SU-DHL-6 (cell line): ENCODE measurements at regions not wholly inside any gene's neighbourhood (a gene's known extent, or its start where the extent isn't known, plus 50 kb on each side); places are given as distances from the start of the nearest gene placed in this dataset.
"Not testable (repeated sequence)": the region's sequence is repeated elsewhere in the genome, so short reads cannot be mapped to it uniquely, and the experiment has no call there.

Experiments
- H2AFZ ChIP-seq: fragments of 200-600 bp; sonication (generic); 2 replicates; pipeline ENCODE4 v1.6.1; 2014; ENCODE audit warnings: low read depth, mild to moderate bottlenecking, moderate library complexity, mixed read lengths, antibody characterized with exemption, low read length; ENCODE audit not compliant: severe bottlenecking
- H3F3A ChIP-seq: fragments of 200-600 bp; shearing (Covaris generic); 2 replicates; pipeline ENCODE4 v1.6.0; 2016; ENCODE audit warnings: antibody characterized with exemption, mild to moderate bottlenecking; ENCODE audit not compliant: insufficient read depth
- H3K27ac ChIP-seq: fragments of 200-600 bp; sonication (generic); 2 replicates; pipeline ENCODE4 v1.5.1; 2016; ENCODE audit warnings: low read depth, mild to moderate bottlenecking, low read length, moderate library complexity, mixed read lengths
- H3K27me3 ChIP-seq: fragments of 200-600 bp; sonication (generic), shearing (Covaris generic); 2 replicates; pipeline ENCODE4 v1.6.0; 2014; ENCODE audit warnings: mild to moderate bottlenecking, low read length
- H3K36me3 ChIP-seq: fragments of 200-600 bp; sonication (generic); 2 replicates; pipeline ENCODE4 v1.6.1; 2014; ENCODE audit warnings: mild to moderate bottlenecking, low read length, mixed read lengths
- H3K4me2 ChIP-seq: fragments of 300-600, 200-600 bp; shearing (Covaris generic), sonication (generic); 2 replicates; pipeline ENCODE4 v1.6.0; 2014; ENCODE audit warnings: low read length, low read depth, mild to moderate bottlenecking; ENCODE audit not compliant: poor library complexity, severe bottlenecking
- H3K4me3 ChIP-seq: fragments of 200-600 bp; sonication (generic); 2 replicates; pipeline ENCODE4 v1.5.1; 2014; ENCODE audit warnings: antibody characterized with exemption, low read length, mild to moderate bottlenecking, mixed read lengths; ENCODE audit not compliant: insufficient read depth, poor library complexity, severe bottlenecking
- H3K79me2 ChIP-seq: fragments of 200-600 bp; sonication (generic); 2 replicates; pipeline ENCODE4 v1.6.1; 2014; ENCODE audit warnings: mild to moderate bottlenecking, low read length, moderate library complexity; ENCODE audit not compliant: insufficient read depth
- H3K9ac ChIP-seq: fragments of 200-600 bp; sonication (generic); 2 replicates; pipeline ENCODE4 v1.7.0; 2014; ENCODE audit warnings: mild to moderate bottlenecking, low read length
- H3K9me2 ChIP-seq: fragments of 200-600 bp; sonication (generic); replicated peaks from 2 replicates; pipeline ENCODE4 v1.6.1; 2014; ENCODE audit warnings: low read length; ENCODE audit not compliant: insufficient read depth
- H3K9me3 ChIP-seq: fragments of 200-600 bp; sonication (generic); 2 replicates; pipeline ENCODE4 v1.6.1; 2014; ENCODE audit warnings: low read length, mixed read lengths; ENCODE audit not compliant: insufficient read depth
- H4K20me1 ChIP-seq: fragments of 200-600 bp; sonication (generic); 2 replicates; pipeline ENCODE4 v1.6.1; 2014; ENCODE audit warnings: low read depth, mild to moderate bottlenecking, antibody characterized with exemption, low read length, moderate library complexity, mixed read lengths
- CTCF ChIP-seq: fragments of 200-600 bp; sonication (generic); IDR thresholded peaks from one replicate; pipeline ENCODE4 v1.5.1; 2017; ENCODE audit warnings: antibody characterized with exemption, mild to moderate bottlenecking, low read length, moderate library complexity; ENCODE audit not compliant: insufficient read depth, poor library complexity, severe bottlenecking
- EZH2phosphoT487 ChIP-seq: fragments of 200-600 bp; sonication (generic), shearing (Covaris generic); conservative IDR thresholded peaks from 2 replicates; pipeline ENCODE4 v1.6.1; 2018; ENCODE audit warnings: mild to moderate bottlenecking, antibody characterized with exemption, low read length, moderate library complexity, mixed read lengths

GRCh38 chr6:80793411-80793810, 686.9 kb downstream of the BCKDHB start:
- Histone ChIP-seq H3K27me3 (no peaks in the 10 kb centered on the region), H3K36me3 (no peaks in the 10 kb centered on the region), H3K9ac (no peak overlapping the region), H2AFZ (no peak overlapping the region), H3F3A (no peaks in the 10 kb centered on the region), H3K79me2 (no peaks in the 10 kb centered on the region), H3K27ac (no peak overlapping the region), H3K4me3 (no peak overlapping the region), H3K9me3 (no peaks in the 10 kb centered on the region), H3K9me2 (no peaks in the 10 kb centered on the region), H4K20me1 (no peaks in the 10 kb centered on the region), H3K4me2 (no peak overlapping the region)
- no peak for TF ChIP-seq CTCF
- TF ChIP-seq EZH2phosphoT487 = no peak

- H3K79me2 ChIP-seq = no peaks in the 10 kb centered on the region
- no peak overlapping the region for H3K9ac ChIP-seq
- H2AFZ ChIP-seq = no peak overlapping the region
- H3K4me3 ChIP-seq = no peak overlapping the region
- H3K27ac ChIP-seq = no peak overlapping the region
- no peak overlapping the region for H3K4me2 ChIP-seq
- no peaks in the 10 kb centered on the region for H3K36me3 ChIP-seq
- H3K27me3 ChIP-seq = no peaks in the 10 kb centered on the region
- no peaks in the 10 kb centered on the region for H4K20me1 ChIP-seq
- TF ChIP-seq EZH2phosphoT487 (no peak), CTCF (no peak)
- no peaks in the 10 kb centered on the region for H3K9me3 ChIP-seq
- no peaks in the 10 kb centered on the region for H3K9me2 ChIP-seq
- no peaks in the 10 kb centered on the region for H3F3A ChIP-seq
Measured at GRCh38 chr6:80792151-80792550, 685.7 kb downstream of the BCKDHB start.

- Histone ChIP-seq H3K27me3 (no peaks in the 10 kb centered on the region), H3F3A (no peaks in the 10 kb centered on the region), H3K36me3 (no peaks in the 10 kb centered on the region), H3K4me2 (no peak overlapping the region), H4K20me1 (no peaks in the 10 kb centered on the region), H3K4me3 (no peak overlapping the region), H3K79me2 (no peaks in the 10 kb centered on the region), H3K9me2 (no peaks in the 10 kb centered on the region), H2AFZ (no peak overlapping the region), H3K9ac (no peak overlapping the region), H3K9me3 (no peaks in the 10 kb centered on the region), H3K27ac (no peak overlapping the region)
- no peak for TF ChIP-seq CTCF
- no peak for TF ChIP-seq EZH2phosphoT487
Measured at GRCh38 chr6:80789912-80790570, 683.6 kb downstream of the BCKDHB start.

- H3F3A ChIP-seq, H4K20me1 ChIP-seq, H2AFZ ChIP-seq, H3K4me2 ChIP-seq, H3K9me2 ChIP-seq, H3K4me3 ChIP-seq, H3K9ac ChIP-seq, H3K9me3 ChIP-seq, H3K27ac ChIP-seq, H3K79me2 ChIP-seq, H3K27me3 ChIP-seq, H3K36me3 ChIP-seq: not testable (repeated sequence)
Measured at GRCh38 chr6:80783271-80783670, 676.8 kb downstream of the BCKDHB start.
